Right lobe of liver (tissue), 4 donors: ENCODE measurements at regions not wholly inside any gene's neighbourhood (a gene's known extent, or its start where the extent isn't known, plus 50 kb on each side); places are given as distances from the start of the nearest gene placed in this dataset.

ENCODE experiments used
- POLR2A ChIP-seq: fragments of 450-650 bp; IDR thresholded peaks from one replicate; pipeline ENCODE4 v1.6.1; 2017; ENCODE audit warnings: antibody characterized with exemption, mild to moderate bottlenecking
- TF ChIP-seq, protein P1 (sequence below), 4 donors: fragments of 200-600 bp in 3 of 4; fragments of 450-650 bp in 1 of 4; IDR thresholded peaks; one replicate each; pipeline versions ENCODE4 v1.5.1 to v1.8.0; 2016 to 2022; ENCODE audit warnings: antibody characterized with exemption in 4 of 4, mild to moderate bottlenecking in 2 of 4
- donor health status: DM: no; HTN: no; CAD: no.
- donor health status: DM: no; HTN: no; CAD: no.
- donor health status: DM: no; HTN: yes; CAD: no.

DNA sequence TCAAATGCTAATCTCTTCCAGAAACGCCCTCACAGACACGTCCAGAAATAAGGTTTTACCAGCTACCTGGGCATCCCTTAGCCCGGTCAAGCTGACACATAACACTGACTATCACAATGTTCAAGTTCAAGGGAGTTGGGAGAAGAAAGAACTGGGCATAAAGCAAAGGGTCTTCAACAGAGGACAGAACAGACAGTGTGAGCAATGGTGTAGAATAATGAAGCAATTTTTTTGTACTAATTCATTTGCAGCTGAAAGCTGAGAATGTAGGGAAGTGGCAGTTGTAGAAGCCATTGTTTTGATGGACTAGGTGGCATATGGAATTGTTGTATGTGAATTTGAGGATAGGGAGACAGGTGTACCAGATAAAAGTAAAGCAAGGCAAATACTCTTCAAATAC is 58.1 kb upstream of the WDFY2 start:
- TF ChIP-seq, protein P1, sequence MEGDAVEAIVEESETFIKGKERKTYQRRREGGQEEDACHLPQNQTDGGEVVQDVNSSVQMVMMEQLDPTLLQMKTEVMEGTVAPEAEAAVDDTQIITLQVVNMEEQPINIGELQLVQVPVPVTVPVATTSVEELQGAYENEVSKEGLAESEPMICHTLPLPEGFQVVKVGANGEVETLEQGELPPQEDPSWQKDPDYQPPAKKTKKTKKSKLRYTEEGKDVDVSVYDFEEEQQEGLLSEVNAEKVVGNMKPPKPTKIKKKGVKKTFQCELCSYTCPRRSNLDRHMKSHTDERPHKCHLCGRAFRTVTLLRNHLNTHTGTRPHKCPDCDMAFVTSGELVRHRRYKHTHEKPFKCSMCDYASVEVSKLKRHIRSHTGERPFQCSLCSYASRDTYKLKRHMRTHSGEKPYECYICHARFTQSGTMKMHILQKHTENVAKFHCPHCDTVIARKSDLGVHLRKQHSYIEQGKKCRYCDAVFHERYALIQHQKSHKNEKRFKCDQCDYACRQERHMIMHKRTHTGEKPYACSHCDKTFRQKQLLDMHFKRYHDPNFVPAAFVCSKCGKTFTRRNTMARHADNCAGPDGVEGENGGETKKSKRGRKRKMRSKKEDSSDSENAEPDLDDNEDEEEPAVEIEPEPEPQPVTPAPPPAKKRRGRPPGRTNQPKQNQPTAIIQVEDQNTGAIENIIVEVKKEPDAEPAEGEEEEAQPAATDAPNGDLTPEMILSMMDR (IDR thresholded peaks at IDR 0.05), result no peak
- TF ChIP-seq POLR2A, result no peak
